KMS-11 (cell line): ENCODE measurements at regions not wholly inside any gene's neighbourhood (a gene's known extent, or its start where the extent isn't known, plus 50 kb on each side); places are given as distances from the start of the nearest gene placed in this dataset.

Experiments used
- H2AFZ ChIP-seq: fragments of 200-600 bp; sonication (generic); 2 replicates; pipeline ENCODE4 v1.6.1; 2016; ENCODE audit warnings: antibody characterized with exemption, mixed run types, low read depth
- H3K27ac ChIP-seq: fragments of 200-600 bp; sonication (generic); 2 replicates; pipeline ENCODE4 v1.6.1; 2016; ENCODE audit warnings: mild to moderate bottlenecking, mixed run types
- H3K27me3 ChIP-seq: fragments of 200-600 bp; sonication (generic); 2 replicates; pipeline ENCODE4 v1.6.1; 2017; ENCODE audit warnings: mild to moderate bottlenecking, low read depth, mixed run types, moderate library complexity; ENCODE audit not compliant: insufficient read depth
- H3K36me3 ChIP-seq: fragments of 200-600 bp; sonication (generic); 2 replicates; pipeline ENCODE4 v1.6.1; 2017; ENCODE audit warnings: mild to moderate bottlenecking, mixed run types; ENCODE audit not compliant: insufficient read depth
- H3K4me1 ChIP-seq: fragments of 200-600 bp; sonication (generic); 2 replicates; pipeline ENCODE4 v1.6.1; 2016; ENCODE audit warnings: mild to moderate bottlenecking, low read depth, mixed run types; ENCODE audit not compliant: poor library complexity, severe bottlenecking
- H3K4me2 ChIP-seq: fragments of 200-600 bp; sonication (generic); 2 replicates; pipeline ENCODE4 v1.7.0; 2016; ENCODE audit warnings: mild to moderate bottlenecking, mixed run types
- H3K4me3 ChIP-seq: fragments of 200-600 bp; sonication (generic); IDR thresholded peaks from 2 replicates; pipeline ENCODE4 v1.6.1; 2017; ENCODE audit warnings: low read depth, low read length, mixed read lengths; ENCODE audit not compliant: insufficient read depth
- H3K79me2 ChIP-seq: fragments of 200-600 bp; sonication (generic); 2 replicates; pipeline ENCODE4 v1.6.1; 2016; ENCODE audit warnings: low read depth, mixed run types; ENCODE audit not compliant: insufficient read depth
- H3K9ac ChIP-seq: fragments of 200-600 bp; sonication (generic); 2 replicates; pipeline ENCODE4 v1.6.1; 2016; ENCODE audit warnings: mild to moderate bottlenecking, mixed run types
- H4K20me1 ChIP-seq: fragments of 200-600 bp; sonication (generic); 2 replicates; pipeline ENCODE4 v1.6.1; 2016; ENCODE audit warnings: mild to moderate bottlenecking, mixed run types; ENCODE audit not compliant: insufficient read depth
- TF ChIP-seq, protein P1 (sequence below): fragments of 200-600 bp; sonication (generic); conservative IDR thresholded peaks from 2 replicates; pipeline ENCODE4 v1.6.1; 2017; ENCODE audit warnings: low read depth, mild to moderate bottlenecking, antibody characterized with exemption, low read length, moderate library complexity, mixed read lengths

DNA sequence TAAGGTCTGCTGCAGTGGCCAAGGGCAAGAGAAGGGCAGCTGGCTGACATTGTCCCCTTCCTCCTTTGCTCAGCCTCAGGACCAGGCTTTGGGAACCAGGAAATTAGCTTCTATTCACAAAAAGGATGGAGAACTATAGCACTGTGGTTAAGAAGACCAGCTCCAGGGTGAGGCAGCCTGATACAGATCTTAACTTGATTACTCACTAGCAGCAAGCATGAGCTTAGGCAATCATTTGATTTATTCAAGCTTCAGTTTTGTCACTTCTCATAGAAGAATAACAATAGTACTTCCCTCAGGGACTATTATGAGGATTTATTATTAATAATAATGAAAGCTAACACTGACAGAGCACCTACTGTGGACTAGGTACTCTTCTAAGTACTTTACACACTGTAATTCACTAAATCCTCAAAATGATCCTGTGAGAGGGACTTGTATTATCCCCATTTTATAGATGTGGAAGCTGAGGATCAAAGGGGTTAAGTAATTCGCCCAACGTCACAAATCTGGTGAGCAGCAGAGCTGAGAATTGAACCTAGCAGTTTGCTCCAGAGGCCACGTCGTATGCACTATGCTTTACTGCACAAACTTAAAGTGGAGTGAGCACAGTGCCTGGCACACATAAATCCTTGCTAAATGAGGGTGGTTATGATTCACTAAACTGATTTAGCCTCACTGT lies 130.4 kb upstream of the PAK3 start:
- H3K4me3 ChIP-seq: no peak overlapping the region
- no peaks in the 10 kb centered on the region for H4K20me1 ChIP-seq
- no peak overlapping the region for H3K27ac ChIP-seq
- no peak overlapping the region for H3K9ac ChIP-seq
- TF ChIP-seq, protein P1, sequence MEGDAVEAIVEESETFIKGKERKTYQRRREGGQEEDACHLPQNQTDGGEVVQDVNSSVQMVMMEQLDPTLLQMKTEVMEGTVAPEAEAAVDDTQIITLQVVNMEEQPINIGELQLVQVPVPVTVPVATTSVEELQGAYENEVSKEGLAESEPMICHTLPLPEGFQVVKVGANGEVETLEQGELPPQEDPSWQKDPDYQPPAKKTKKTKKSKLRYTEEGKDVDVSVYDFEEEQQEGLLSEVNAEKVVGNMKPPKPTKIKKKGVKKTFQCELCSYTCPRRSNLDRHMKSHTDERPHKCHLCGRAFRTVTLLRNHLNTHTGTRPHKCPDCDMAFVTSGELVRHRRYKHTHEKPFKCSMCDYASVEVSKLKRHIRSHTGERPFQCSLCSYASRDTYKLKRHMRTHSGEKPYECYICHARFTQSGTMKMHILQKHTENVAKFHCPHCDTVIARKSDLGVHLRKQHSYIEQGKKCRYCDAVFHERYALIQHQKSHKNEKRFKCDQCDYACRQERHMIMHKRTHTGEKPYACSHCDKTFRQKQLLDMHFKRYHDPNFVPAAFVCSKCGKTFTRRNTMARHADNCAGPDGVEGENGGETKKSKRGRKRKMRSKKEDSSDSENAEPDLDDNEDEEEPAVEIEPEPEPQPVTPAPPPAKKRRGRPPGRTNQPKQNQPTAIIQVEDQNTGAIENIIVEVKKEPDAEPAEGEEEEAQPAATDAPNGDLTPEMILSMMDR: no peak
- no peak overlapping the region for H2AFZ ChIP-seq
- no peaks in the 10 kb centered on the region for H3K79me2 ChIP-seq
- H3K36me3 ChIP-seq: no peaks in the 10 kb centered on the region
- H3K27me3 ChIP-seq: no peaks in the 10 kb centered on the region
- H3K4me1 ChIP-seq: no peaks in the 10 kb centered on the region
- H3K4me2 ChIP-seq: no peak overlapping the region

DNA sequence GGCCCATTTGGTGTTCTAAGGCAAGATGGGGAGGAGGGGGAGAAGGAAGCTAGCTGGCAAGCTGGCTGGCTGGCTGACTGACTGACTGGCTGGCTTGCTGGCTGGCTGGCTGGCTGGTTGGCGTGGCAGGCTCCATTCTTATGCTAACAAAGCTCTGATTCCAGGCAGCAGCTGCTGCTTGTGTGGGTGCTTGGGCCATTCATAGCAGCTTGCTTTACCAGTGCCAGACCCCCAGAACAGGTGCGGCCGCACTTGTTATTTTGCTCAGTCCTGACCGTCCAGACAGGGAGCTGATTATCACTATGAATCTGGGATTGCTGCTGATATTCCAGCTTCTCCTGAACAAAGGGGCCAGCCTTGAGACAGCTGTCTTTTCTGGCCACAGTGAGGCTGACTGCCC lies 131.2 kb upstream of the PAK3 start:
- no peak overlapping the region for H3K27ac ChIP-seq
- H3K27me3 ChIP-seq: no peaks in the 10 kb centered on the region
- no peak overlapping the region for H2AFZ ChIP-seq
- no peaks in the 10 kb centered on the region for H4K20me1 ChIP-seq
- no peaks in the 10 kb centered on the region for H3K4me1 ChIP-seq
- no peaks in the 10 kb centered on the region for H3K79me2 ChIP-seq
- no peak overlapping the region for H3K9ac ChIP-seq
- TF ChIP-seq, protein P1: no peak
- H3K4me3 ChIP-seq: no peak overlapping the region
- H3K36me3 ChIP-seq: no peaks in the 10 kb centered on the region
- H3K4me2 ChIP-seq: no peak overlapping the region

DNA sequence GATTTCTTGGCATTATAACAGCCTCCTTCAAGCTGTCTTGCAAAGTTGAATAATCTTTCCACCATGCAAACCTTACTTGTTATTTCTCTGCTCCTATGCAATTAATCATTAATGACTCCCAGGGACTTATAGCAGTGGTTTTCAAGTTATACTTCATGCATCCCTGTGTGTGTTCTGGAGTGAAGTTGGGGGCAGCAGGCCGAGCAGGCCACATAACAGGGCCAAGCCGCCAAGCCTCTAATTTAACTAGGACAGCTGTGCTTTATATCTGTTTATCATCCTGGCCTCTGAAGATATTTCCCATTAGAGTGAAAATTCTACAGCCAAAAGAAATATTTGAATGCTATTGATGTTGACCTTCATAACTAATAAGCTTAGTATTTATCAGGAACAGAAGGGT lies 133.5 kb upstream of the PAK3 start:
- no peaks in the 10 kb centered on the region for H4K20me1 ChIP-seq
- H3K36me3 ChIP-seq: no peaks in the 10 kb centered on the region
- H3K9ac ChIP-seq: no peak overlapping the region
- no peaks in the 10 kb centered on the region for H3K79me2 ChIP-seq
- H3K4me2 ChIP-seq: no peak overlapping the region
- H3K27me3 ChIP-seq: no peaks in the 10 kb centered on the region
- TF ChIP-seq, protein P1: no peak
- H3K4me1 ChIP-seq: no peaks in the 10 kb centered on the region
- no peak overlapping the region for H3K27ac ChIP-seq
- H3K4me3 ChIP-seq: no peak overlapping the region
- no peak overlapping the region for H2AFZ ChIP-seq

DNA sequence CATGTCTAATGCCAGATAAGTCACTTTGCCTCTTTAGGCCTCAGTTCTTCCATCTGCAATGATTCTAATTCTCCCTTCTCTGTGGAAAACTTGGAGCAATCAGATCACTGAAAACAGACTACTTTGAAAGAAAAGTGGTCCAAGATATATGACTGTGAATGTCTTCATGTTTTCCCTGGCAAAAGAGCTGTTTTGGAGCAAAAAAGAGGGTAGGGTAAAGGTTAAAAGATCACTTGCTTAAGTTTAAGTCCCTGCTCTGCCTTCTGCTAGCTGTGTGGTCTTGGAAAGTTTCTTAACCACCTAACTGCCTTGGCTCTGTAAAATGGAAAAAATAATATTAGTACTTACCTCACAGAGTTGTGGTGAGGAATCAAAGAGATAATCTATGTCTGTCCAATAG lies 140.3 kb upstream of the PAK3 start:
- Histone ChIP-seq H3K4me3 (no peak overlapping the region), H4K20me1 (no peaks in the 10 kb centered on the region), H3K79me2 (no peaks in the 10 kb centered on the region), H3K36me3 (no peaks in the 10 kb centered on the region), H2AFZ (no peak overlapping the region), H3K9ac (no peak overlapping the region), H3K4me1 (no peaks in the 10 kb centered on the region), H3K27ac (no peak overlapping the region), H3K4me2 (no peak overlapping the region), H3K27me3 (no peaks in the 10 kb centered on the region)
- TF ChIP-seq, protein P1: no peak
